ENCODE measurements at regions not wholly inside any gene's neighbourhood (a gene's known extent, or its start where the extent isn't known, plus 50 kb on each side); places are given as distances from the start of the nearest gene placed in this dataset.

GRCh38 chr1:163657719-163658118, 336.0 kb downstream of the NUF2 start:
- TF ChIP-seq CTCF (IDR thresholded peaks at IDR 0.05; ENCODE audit: insufficient read depth, low read depth, low read length) (no peak), EZH2 (IDR thresholded peaks at IDR 0.05; ENCODE audit: insufficient read depth, low read length) (no peak)

All from astrocyte (in vitro differentiated cells and primary cell).